Mammary epithelial cell (primary cell): ENCODE measurements at regions not wholly inside any gene's neighbourhood (a gene's known extent, or its start where the extent isn't known, plus 50 kb on each side); places are given as distances from the start of the nearest gene placed in this dataset.

Experiments used
- CTCF ChIP-seq, 2 donors: IDR thresholded peaks in 1 of 2; conservative IDR thresholded peaks in 1 of 2; 2 replicates each; pipeline ENCODE4 v1.5.1; 2011 to 2012; ENCODE audit warnings: inconsistent platforms in 2 of 2, low read length in 2 of 2, mild to moderate bottlenecking in 2 of 2, control low read depth in 1 of 2, low read depth in 1 of 2; ENCODE audit not compliant: insufficient read depth in 1 of 2; ENCODE audit errors: extremely low read depth in 1 of 2
- EZH2 ChIP-seq: IDR thresholded peaks from 2 replicates; pipeline ENCODE4 v1.6.1; 2012; ENCODE audit warnings: low read length, inconsistent platforms, borderline replicate concordance

- TF ChIP-seq CTCF (conservative IDR thresholded peaks at IDR 0.05 in 1 of 2, IDR thresholded peaks at IDR 0.05 in 1 of 2; ENCODE audit: extremely low read depth in 1 of 2, insufficient read depth in 1 of 2, low read depth in 1 of 2, low read length in 2 of 2) = no peak
- no peak for TF ChIP-seq EZH2
These were observed 397.6 kb upstream of the IRX1 start for GRCh38 chr5:3198074-3198449.
